ENCODE measurements at regions not wholly inside any gene's neighbourhood (a gene's known extent, or its start where the extent isn't known, plus 50 kb on each side); places are given as distances from the start of the nearest gene placed in this dataset.

DNA sequence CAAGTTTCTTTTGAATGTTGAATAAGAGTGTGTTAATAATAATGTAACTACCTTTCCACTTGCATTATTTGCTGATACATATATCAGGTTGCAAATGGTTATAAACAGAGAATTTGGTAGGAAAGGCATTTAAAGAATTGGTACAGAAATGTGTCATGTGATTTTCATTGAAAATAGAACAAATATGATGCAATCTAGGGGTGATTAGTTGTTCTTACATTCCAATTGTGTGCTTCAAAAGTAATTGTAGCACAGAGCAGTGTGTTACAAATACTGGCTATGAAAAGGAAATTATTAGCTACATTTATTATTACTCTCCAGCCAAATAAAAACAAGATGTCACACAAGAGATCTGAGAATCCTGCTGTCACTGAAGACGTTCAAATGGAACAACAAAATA lies 61.8 kb upstream of the PRDM9 start:
- Histone ChIP-seq H3K27ac (ENCODE audit: low read length) (no peak overlapping the region), H3K4me2 (ENCODE audit: insufficient read depth, low read length) (no peak overlapping the region), H3K36me3 (ENCODE audit: insufficient read depth, low read length) (no peaks in the 10 kb centered on the region), H3K4me1 (ENCODE audit: insufficient read depth, low read length) (no peaks in the 10 kb centered on the region), H2AFZ (ENCODE audit: low read depth, low read length) (no peak overlapping the region), H3K9me3 (ENCODE audit: insufficient read depth, low read length, severe bottlenecking) (no peaks in the 10 kb centered on the region), H3K79me2 (ENCODE audit: insufficient read depth, low read length) (no peaks in the 10 kb centered on the region), H4K20me1 (ENCODE audit: insufficient read depth, low read length) (no peaks in the 10 kb centered on the region), H3K9ac (ENCODE audit: low read depth, low read length) (no peak overlapping the region), H3K4me3 (ENCODE audit: low read depth in 1 of 2, low read length in 2 of 2) (no peak overlapping the region), H3K27me3 (ENCODE audit: insufficient read depth, low read length, poor library complexity) (no peaks in the 10 kb centered on the region)
- no peak for DNase-seq
- TF ChIP-seq EZH2 (IDR thresholded peaks at IDR 0.05; ENCODE audit: borderline replicate concordance, low read depth, low read length, severe bottlenecking): no peak
- TF ChIP-seq, protein P1, sequence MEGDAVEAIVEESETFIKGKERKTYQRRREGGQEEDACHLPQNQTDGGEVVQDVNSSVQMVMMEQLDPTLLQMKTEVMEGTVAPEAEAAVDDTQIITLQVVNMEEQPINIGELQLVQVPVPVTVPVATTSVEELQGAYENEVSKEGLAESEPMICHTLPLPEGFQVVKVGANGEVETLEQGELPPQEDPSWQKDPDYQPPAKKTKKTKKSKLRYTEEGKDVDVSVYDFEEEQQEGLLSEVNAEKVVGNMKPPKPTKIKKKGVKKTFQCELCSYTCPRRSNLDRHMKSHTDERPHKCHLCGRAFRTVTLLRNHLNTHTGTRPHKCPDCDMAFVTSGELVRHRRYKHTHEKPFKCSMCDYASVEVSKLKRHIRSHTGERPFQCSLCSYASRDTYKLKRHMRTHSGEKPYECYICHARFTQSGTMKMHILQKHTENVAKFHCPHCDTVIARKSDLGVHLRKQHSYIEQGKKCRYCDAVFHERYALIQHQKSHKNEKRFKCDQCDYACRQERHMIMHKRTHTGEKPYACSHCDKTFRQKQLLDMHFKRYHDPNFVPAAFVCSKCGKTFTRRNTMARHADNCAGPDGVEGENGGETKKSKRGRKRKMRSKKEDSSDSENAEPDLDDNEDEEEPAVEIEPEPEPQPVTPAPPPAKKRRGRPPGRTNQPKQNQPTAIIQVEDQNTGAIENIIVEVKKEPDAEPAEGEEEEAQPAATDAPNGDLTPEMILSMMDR (IDR thresholded peaks at IDR 0.05; ENCODE audit: borderline replicate concordance, extremely low read depth, low read length, poor library complexity, severe bottlenecking): no peak
- ATAC-seq (ENCODE audit: insufficient read depth, low read depth): no peak

DNA sequence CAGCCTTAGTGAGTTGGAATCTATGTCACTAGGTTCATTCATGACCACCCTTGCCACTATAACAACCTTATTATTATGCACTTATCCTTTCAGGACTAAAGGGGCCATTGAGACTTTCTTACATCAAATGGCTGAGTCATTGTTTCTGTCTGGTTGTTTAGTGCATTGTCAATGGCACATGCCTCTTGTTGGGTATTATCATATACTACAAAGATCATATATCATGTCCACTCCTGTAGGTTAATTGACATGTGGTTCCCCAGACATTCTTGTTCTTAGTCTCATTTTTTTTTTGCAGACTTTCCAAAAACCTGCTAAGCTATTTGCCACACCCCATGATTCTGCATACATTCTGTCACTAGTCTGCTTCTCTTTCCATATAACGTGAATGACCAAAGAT lies 66.7 kb upstream of the PRDM9 start:
- no peak overlapping the region for H3K27ac ChIP-seq (ENCODE audit: low read length)
- no peak for ATAC-seq (ENCODE audit: insufficient read depth, low read depth)

DNA sequence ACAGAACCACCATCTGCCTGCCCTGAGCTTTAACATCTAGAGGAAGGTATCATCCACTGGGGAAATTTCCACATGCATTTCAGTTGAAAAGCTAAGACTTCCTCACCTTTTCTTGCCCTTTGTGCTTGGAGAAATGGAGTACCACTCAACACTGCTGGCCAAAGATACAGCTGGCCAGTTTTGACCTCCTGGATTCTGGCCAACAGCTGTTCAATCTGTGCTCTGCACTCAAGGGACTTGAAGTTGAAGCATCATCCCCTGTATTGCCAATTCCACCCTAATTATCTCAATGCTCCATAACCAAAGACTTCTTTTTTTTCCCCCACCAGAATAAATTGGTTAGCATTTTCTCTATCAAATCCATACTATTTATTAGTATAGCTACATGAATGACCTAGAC lies 70.4 kb upstream of the PRDM9 start:
- no peaks in the 10 kb centered on the region for H3K27me3 ChIP-seq (ENCODE audit: insufficient read depth, low read length, poor library complexity)
- no peak overlapping the region for H3K9ac ChIP-seq (ENCODE audit: low read depth, low read length)
- H3K27ac ChIP-seq (ENCODE audit: low read length): no peak overlapping the region
- no peak overlapping the region for H2AFZ ChIP-seq (ENCODE audit: low read depth, low read length)
- no peaks in the 10 kb centered on the region for H3K79me2 ChIP-seq (ENCODE audit: insufficient read depth, low read length)
- H3K4me3 ChIP-seq (ENCODE audit: low read depth in 1 of 2, low read length in 2 of 2): no peak overlapping the region
- TF ChIP-seq EZH2 (IDR thresholded peaks at IDR 0.05; ENCODE audit: borderline replicate concordance, low read depth, low read length, severe bottlenecking): no peak
- TF ChIP-seq, protein P1 (IDR thresholded peaks at IDR 0.05; ENCODE audit: borderline replicate concordance, extremely low read depth, low read length, poor library complexity, severe bottlenecking): no peak
- H3K4me1 ChIP-seq (ENCODE audit: insufficient read depth, low read length): no peaks in the 10 kb centered on the region
- ATAC-seq (ENCODE audit: insufficient read depth, low read depth) (no peak), DNase-seq (no peak)
- no peak overlapping the region for H3K4me2 ChIP-seq (ENCODE audit: insufficient read depth, low read length)
- H4K20me1 ChIP-seq (ENCODE audit: insufficient read depth, low read length): no peaks in the 10 kb centered on the region
- no peaks in the 10 kb centered on the region for H3K9me3 ChIP-seq (ENCODE audit: insufficient read depth, low read length, severe bottlenecking)
- no peaks in the 10 kb centered on the region for H3K36me3 ChIP-seq (ENCODE audit: insufficient read depth, low read length)

More for the DNA sequence above, 66.7 kb upstream of the PRDM9 start:
- Histone ChIP-seq H3K36me3 (ENCODE audit: insufficient read depth, low read length) (no peaks in the 10 kb centered on the region), H3K4me3 (ENCODE audit: low read depth in 1 of 2, low read length in 2 of 2) (no peak overlapping the region), H3K79me2 (ENCODE audit: insufficient read depth, low read length) (no peaks in the 10 kb centered on the region), H4K20me1 (ENCODE audit: insufficient read depth, low read length) (no peaks in the 10 kb centered on the region), H3K4me1 (ENCODE audit: insufficient read depth, low read length) (no peaks in the 10 kb centered on the region), H3K9ac (ENCODE audit: low read depth, low read length) (no peak overlapping the region), H2AFZ (ENCODE audit: low read depth, low read length) (no peak overlapping the region), H3K9me3 (ENCODE audit: insufficient read depth, low read length, severe bottlenecking) (no peaks in the 10 kb centered on the region), H3K4me2 (ENCODE audit: insufficient read depth, low read length) (no peak overlapping the region), H3K27me3 (ENCODE audit: insufficient read depth, low read length, poor library complexity) (no peaks in the 10 kb centered on the region)
- DNase-seq: no peak
- TF ChIP-seq, protein P1 (IDR thresholded peaks at IDR 0.05; ENCODE audit: borderline replicate concordance, extremely low read depth, low read length, poor library complexity, severe bottlenecking): no peak
- TF ChIP-seq EZH2 (IDR thresholded peaks at IDR 0.05; ENCODE audit: borderline replicate concordance, low read depth, low read length, severe bottlenecking): no peak

Data from DND-41 (cell line).